CD4-positive, CD25-positive, alpha-beta regulatory T cell (primary cell): ENCODE measurements at regions not wholly inside any gene's neighbourhood (a gene's known extent, or its start where the extent isn't known, plus 50 kb on each side); places are given as distances from the start of the nearest gene placed in this dataset.

Experiments
- ATAC-seq, 2 donors: fragments of 150-1000 bp; cut with Tn5 transposase; one replicate each; pipeline ENCODE4 v1.10.0; 2021; ENCODE audit warnings: low read depth in 2 of 2, moderate number of reproducible peaks in 2 of 2, moderate library complexity in 1 of 2
- DNase-seq, 3 donors: peaks; one replicate each; pipeline versions ENCODE4 v3.0.0 to v3.0.0-alpha.2; 2012 to 2022; ENCODE audit warnings: mixed read lengths in 1 of 3
- H3K27ac ChIP-seq: one replicate; pipeline ENCODE4 v1.7.0; 2013; ENCODE audit warnings: mild to moderate bottlenecking, low read length; ENCODE audit not compliant: insufficient read depth, poor library complexity, severe bottlenecking
- H3K27me3 ChIP-seq: one replicate; pipeline ENCODE4 v1.7.0; 2013; ENCODE audit warnings: low read length; ENCODE audit not compliant: control insufficient read depth, insufficient read depth
- H3K36me3 ChIP-seq: one replicate; pipeline ENCODE4 v1.7.0; 2013; ENCODE audit warnings: mild to moderate bottlenecking, low read length, moderate library complexity; ENCODE audit not compliant: control insufficient read depth, insufficient read depth
- H3K4me1 ChIP-seq: 2 replicates; pipeline ENCODE4 v1.7.0; 2013; ENCODE audit warnings: mild to moderate bottlenecking, low read length; ENCODE audit not compliant: insufficient read depth, control insufficient read depth, poor library complexity, severe bottlenecking
- H3K4me3 ChIP-seq: one replicate; pipeline ENCODE4 v1.7.0; 2013; ENCODE audit warnings: low read depth, mild to moderate bottlenecking, low read length, moderate library complexity
- H3K9me3 ChIP-seq, 2 experiments: 1 replicate in 1 of 2; 2 replicates in 1 of 2; pipeline ENCODE4 v1.7.0; 2013; ENCODE audit warnings: low read length in 2 of 2, mild to moderate bottlenecking in 1 of 2, moderate library complexity in 1 of 2; ENCODE audit not compliant: control insufficient read depth in 2 of 2
- H3K27ac Mint-ChIP-seq, 3 donors: one replicate each; pipeline ENCODE4 v1.8.0; 2020 to 2022; ENCODE audit warnings: mild to moderate bottlenecking in 3 of 3, mixed read lengths in 3 of 3, moderate library complexity in 2 of 3
- H3K27me3 Mint-ChIP-seq: one replicate; pipeline ENCODE4 v1.8.0; 2022; ENCODE audit warnings: mild to moderate bottlenecking, mixed read lengths
- H3K36me3 Mint-ChIP-seq: one replicate; pipeline ENCODE4 v1.8.0; 2020; ENCODE audit warnings: mixed read lengths
- H3K4me1 Mint-ChIP-seq, 4 donors: one replicate each; pipeline ENCODE4 v1.8.0; 2020 to 2022; ENCODE audit warnings: mixed read lengths in 4 of 4, mild to moderate bottlenecking in 1 of 4
- H3K4me3 Mint-ChIP-seq, 4 donors: one replicate each; pipeline ENCODE4 v1.8.0; 2020 to 2022; ENCODE audit warnings: mild to moderate bottlenecking in 4 of 4, mixed read lengths in 4 of 4, moderate library complexity in 3 of 4
- H3K9me3 Mint-ChIP-seq, 7 donors: one replicate each; pipeline ENCODE4 v1.8.0; 2020 to 2022; ENCODE audit warnings: mixed read lengths in 7 of 7, mild to moderate bottlenecking in 3 of 7, moderate library complexity in 2 of 7

GRCh38 chr20:8073024-8073832, 53.7 kb upstream of the TMX4 start:
- H3K27me3 ChIP-seq: no peaks in the 10 kb centered on the region
- no peaks in the 10 kb centered on the region for H3K4me1 ChIP-seq
- Mint-ChIP-seq H3K9me3 (peaks cover 0 to 1% (median 0%) of the 10 kb centered on the region in 7 donors), H3K36me3 (no peaks in the 10 kb centered on the region), H3K27ac (peak overlapping the region; percentile 86 to 95 (median 90)), H3K4me3 (peak overlapping the region in 1 of 4 donors; percentile 36), H3K27me3 (no peaks in the 10 kb centered on the region), H3K4me1 (peaks cover 0 to 18% (median 9%) of the 10 kb centered on the region in 4 donors)
- no peak overlapping the region for H3K4me3 ChIP-seq
- DNase-seq (peak in 2 of 3 donors; percentile 18 to 19), ATAC-seq (peak; percentile 77 to 79)
- no peaks in the 10 kb centered on the region for H3K9me3 ChIP-seq
- no peaks in the 10 kb centered on the region for H3K36me3 ChIP-seq
- peak overlapping the region; percentile 38 for H3K27ac ChIP-seq

GRCh38 chr20:8074931-8075330, 55.4 kb upstream of the TMX4 start:
- Mint-ChIP-seq H3K27ac (no peak overlapping the region), H3K36me3 (no peaks in the 10 kb centered on the region), H3K9me3 (peaks cover 0 to 1% (median 0%) of the 10 kb centered on the region in 7 donors), H3K27me3 (no peaks in the 10 kb centered on the region), H3K4me1 (peaks cover 0 to 18% (median 9%) of the 10 kb centered on the region in 4 donors), H3K4me3 (no peak overlapping the region)
- H3K27ac ChIP-seq: no peak overlapping the region
- no peak for DNase-seq
- H3K27me3 ChIP-seq: no peaks in the 10 kb centered on the region
- no peaks in the 10 kb centered on the region for H3K36me3 ChIP-seq
- no peaks in the 10 kb centered on the region for H3K9me3 ChIP-seq
- H3K4me3 ChIP-seq: no peak overlapping the region
- H3K4me1 ChIP-seq: no peaks in the 10 kb centered on the region
- no peak for ATAC-seq

DNA sequence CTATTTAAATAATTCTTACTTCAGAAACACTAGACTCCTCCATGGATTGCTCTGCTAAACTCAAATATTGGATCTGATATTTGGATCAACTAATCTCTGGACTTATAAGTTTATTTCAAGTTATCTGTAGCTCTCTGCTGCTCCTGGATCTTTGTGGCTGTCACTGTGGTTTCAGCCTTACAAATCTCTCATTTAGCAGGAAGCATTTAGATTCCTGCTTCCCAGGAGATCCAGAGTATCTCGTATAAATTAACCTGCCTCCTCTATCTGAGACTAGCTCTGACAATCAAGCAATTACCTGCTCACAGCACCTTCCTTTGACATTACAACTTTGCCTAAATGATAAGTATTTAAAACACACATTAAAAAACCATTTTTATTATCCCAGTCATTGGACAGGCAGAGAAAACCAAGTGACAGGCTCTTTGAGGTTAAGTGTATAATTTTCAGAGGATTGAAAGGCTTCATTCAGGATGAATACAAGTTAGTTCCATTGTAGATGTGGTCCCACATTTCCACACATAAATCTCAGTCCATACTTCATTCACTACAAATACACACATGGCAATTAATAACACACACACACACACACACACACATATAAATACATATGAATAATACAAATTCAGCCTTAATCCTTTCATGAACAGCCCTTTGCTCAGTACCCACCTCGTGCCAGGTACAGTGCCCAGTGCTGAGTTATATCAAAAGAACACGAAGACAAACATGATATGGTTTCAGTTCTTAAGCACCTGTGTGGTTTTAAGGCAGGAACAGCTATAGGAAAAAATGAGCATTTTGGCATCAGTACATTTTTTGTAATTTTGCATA, 55.5 kb upstream of the PLCB1 start:
- Histone ChIP-seq H3K36me3 (no peaks in the 10 kb centered on the region), H3K9me3 (no peaks in the 10 kb centered on the region), H3K27me3 (no peaks in the 10 kb centered on the region), H3K27ac (no peak overlapping the region), H3K4me1 (no peaks in the 10 kb centered on the region), H3K4me3 (no peak overlapping the region)
- ATAC-seq: no peak
- Mint-ChIP-seq H3K4me3 (no peak overlapping the region), H3K36me3 (no peaks in the 10 kb centered on the region), H3K27me3 (no peaks in the 10 kb centered on the region), H3K4me1 (peaks cover 0 to 14% (median 9%) of the 10 kb centered on the region in 4 donors), H3K27ac (no peak overlapping the region), H3K9me3 (no peaks in the 10 kb centered on the region)
- DNase-seq: no peak

- no peaks in the 10 kb centered on the region for H3K36me3 Mint-ChIP-seq
- H3K4me1 ChIP-seq: no peaks in the 10 kb centered on the region
- H3K9me3 ChIP-seq: no peaks in the 10 kb centered on the region
- no peaks in the 10 kb centered on the region for H3K27me3 Mint-ChIP-seq
- no peak overlapping the region for H3K4me3 Mint-ChIP-seq
- H3K27me3 ChIP-seq: no peaks in the 10 kb centered on the region
- H3K27ac Mint-ChIP-seq: no peak overlapping the region
- DNase-seq: no peak
- ATAC-seq: no peak
- peaks cover 0 to 14% (median 9%) of the 10 kb centered on the region in 4 donors for H3K4me1 Mint-ChIP-seq
- no peaks in the 10 kb centered on the region for H3K9me3 Mint-ChIP-seq
- H3K36me3 ChIP-seq: no peaks in the 10 kb centered on the region
- no peak overlapping the region for H3K27ac ChIP-seq
- no peak overlapping the region for H3K4me3 ChIP-seq
These were observed 55.0 kb upstream of the PLCB1 start for GRCh38 chr20:8077137-8077466.

GRCh38 chr20:8078528-8078914, 53.5 kb upstream of the PLCB1 start:
- no peaks in the 10 kb centered on the region for H3K36me3 Mint-ChIP-seq
- H3K27me3 Mint-ChIP-seq: no peaks in the 10 kb centered on the region
- peaks cover 0 to 4% (median 1%) of the 10 kb centered on the region in 4 donors for H3K4me1 Mint-ChIP-seq
- no peak overlapping the region for H3K27ac Mint-ChIP-seq
- no peak for DNase-seq
- H3K9me3 Mint-ChIP-seq: no peaks in the 10 kb centered on the region
- no peaks in the 10 kb centered on the region for H3K4me1 ChIP-seq
- no peak for ATAC-seq
- H3K4me3 Mint-ChIP-seq: no peak overlapping the region
- no peaks in the 10 kb centered on the region for H3K36me3 ChIP-seq
- no peaks in the 10 kb centered on the region for H3K9me3 ChIP-seq
- H3K4me3 ChIP-seq: no peak overlapping the region
- no peak overlapping the region for H3K27ac ChIP-seq
- no peaks in the 10 kb centered on the region for H3K27me3 ChIP-seq

GRCh38 chr20:8079976-8080375, 52.1 kb upstream of the PLCB1 start:
- Histone ChIP-seq H3K4me3 (no peak overlapping the region), H3K27me3 (no peaks in the 10 kb centered on the region), H3K36me3 (no peaks in the 10 kb centered on the region), H3K4me1 (no peaks in the 10 kb centered on the region), H3K9me3 (no peaks in the 10 kb centered on the region), H3K27ac (no peak overlapping the region)
- Mint-ChIP-seq H3K4me1 (no peaks in the 10 kb centered on the region), H3K36me3 (no peaks in the 10 kb centered on the region), H3K9me3 (no peaks in the 10 kb centered on the region), H3K4me3 (no peak overlapping the region), H3K27ac (no peak overlapping the region), H3K27me3 (no peaks in the 10 kb centered on the region)
- DNase-seq (no peak), ATAC-seq (no peak)

DNA sequence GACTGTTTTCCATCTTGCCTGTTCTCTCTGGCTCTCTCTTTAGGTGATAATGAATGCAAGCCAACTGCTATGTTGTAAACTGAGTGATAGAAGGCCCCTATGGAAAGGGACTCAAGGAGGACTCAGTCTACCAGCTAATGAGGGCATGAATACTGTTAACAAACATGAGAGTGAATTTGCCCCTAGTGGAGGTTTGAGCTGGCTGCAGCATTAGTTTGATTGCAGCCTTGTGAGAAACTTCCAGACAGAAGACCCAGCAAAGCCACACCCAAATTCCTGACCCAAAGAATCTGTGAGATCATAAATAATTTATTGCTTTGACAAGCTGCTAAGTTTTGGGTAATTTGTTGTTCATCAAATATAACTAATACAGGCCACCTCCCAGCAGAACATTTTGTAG, 50.0 kb upstream of the PLCB1 start:
- ATAC-seq: no peak
- no peaks in the 10 kb centered on the region for H3K27me3 Mint-ChIP-seq
- no peak for DNase-seq
- H3K4me1 Mint-ChIP-seq: no peaks in the 10 kb centered on the region
- no peaks in the 10 kb centered on the region for H3K36me3 Mint-ChIP-seq
- Histone ChIP-seq H3K9me3 (no peaks in the 10 kb centered on the region), H3K36me3 (no peaks in the 10 kb centered on the region), H3K4me1 (no peaks in the 10 kb centered on the region), H3K27ac (no peak overlapping the region), H3K27me3 (peaks cover 2% of the 10 kb centered on the region), H3K4me3 (no peak overlapping the region)
- no peaks in the 10 kb centered on the region for H3K9me3 Mint-ChIP-seq
- H3K27ac Mint-ChIP-seq: no peak overlapping the region
- H3K4me3 Mint-ChIP-seq: no peak overlapping the region
